ENCODE measurements at regions not wholly inside any gene's neighbourhood (a gene's known extent, or its start where the extent isn't known, plus 50 kb on each side); places are given as distances from the start of the nearest gene placed in this dataset.
"Not testable (repeated sequence)": the region's sequence is repeated elsewhere in the genome, so short reads cannot be mapped to it uniquely, and the experiment has no call there.

GRCh38 chr9:75360252-75360651 is 271.9 kb downstream of the OSTF1 start:
- Histone ChIP-seq H3K27me3 (ENCODE audit: low read depth) (no peaks in the 10 kb centered on the region), H3K4me3 (no peak overlapping the region), H3K4me1 (no peaks in the 10 kb centered on the region), H3K9me3 (replicated peaks) (peaks cover 24% of the 10 kb centered on the region), H3K36me3 (no peaks in the 10 kb centered on the region), H3K27ac (replicated peaks) (no peak overlapping the region)
- no peak for TF ChIP-seq CTCF (IDR thresholded peaks at IDR 0.05; ENCODE audit: borderline replicate concordance)
- no peak for DNase-seq
- intact Hi-C loops (cut with micrococcal nuclease) = no loop called here

DNA sequence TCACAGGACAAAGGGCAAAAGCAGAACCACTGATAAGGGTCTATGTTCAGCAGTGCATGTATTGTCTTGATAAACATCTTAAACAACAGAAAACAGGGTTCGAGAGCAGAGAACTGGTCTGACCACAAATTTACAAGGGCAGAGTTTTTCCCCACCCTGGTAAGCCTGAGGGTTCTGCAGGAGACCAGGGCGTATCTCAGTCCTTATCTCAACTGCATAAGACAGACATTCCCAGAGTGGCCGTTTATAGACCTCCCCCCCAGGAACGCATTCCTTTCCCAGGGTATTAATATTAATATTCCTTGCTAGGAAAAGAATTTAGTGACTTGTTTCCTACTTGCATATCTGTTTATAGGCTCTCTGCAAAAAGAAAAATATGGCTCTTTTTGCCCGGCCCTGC is 274.1 kb downstream of the OSTF1 start:
- intact Hi-C loops (cut with micrococcal nuclease); H3K36me3 ChIP-seq; DNase-seq; H3K4me1 ChIP-seq; H3K27ac ChIP-seq (replicated peaks); H3K4me3 ChIP-seq; H3K27me3 ChIP-seq (ENCODE audit: low read depth): not testable (repeated sequence)
- peaks cover 24% of the 10 kb centered on the region for H3K9me3 ChIP-seq (replicated peaks)

DNA sequence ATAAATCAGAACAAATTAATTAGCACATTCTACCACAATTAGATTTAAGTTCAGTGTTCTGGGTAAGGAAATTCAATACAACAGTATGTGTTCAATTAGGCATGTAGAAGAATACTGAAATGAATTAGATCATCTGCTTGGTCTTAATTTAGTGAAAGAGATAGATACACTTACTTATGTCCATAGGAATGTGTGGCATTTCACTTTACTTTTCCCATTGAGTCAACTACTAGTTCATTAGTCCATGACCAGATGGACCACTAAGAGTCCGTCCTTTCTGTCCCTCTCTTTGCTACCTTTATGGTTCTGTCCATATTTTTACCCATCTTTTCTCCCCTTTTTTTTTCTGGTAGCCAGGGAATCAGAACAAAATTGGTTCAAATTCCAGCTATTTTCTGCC is 276.9 kb downstream of the OSTF1 start:
- no peaks in the 10 kb centered on the region for H3K27me3 ChIP-seq (ENCODE audit: low read depth)
- H3K27ac ChIP-seq (replicated peaks) = no peak overlapping the region
- TF ChIP-seq CTCF (IDR thresholded peaks at IDR 0.05; ENCODE audit: borderline replicate concordance) = no peak
- no peak for DNase-seq
- no peaks in the 10 kb centered on the region for H3K4me1 ChIP-seq
- H3K9me3 ChIP-seq (replicated peaks) = peaks cover 24% of the 10 kb centered on the region
- no peaks in the 10 kb centered on the region for H3K36me3 ChIP-seq
- H3K4me3 ChIP-seq = no peak overlapping the region
- intact Hi-C loops (cut with micrococcal nuclease) = no loop called here

DNA sequence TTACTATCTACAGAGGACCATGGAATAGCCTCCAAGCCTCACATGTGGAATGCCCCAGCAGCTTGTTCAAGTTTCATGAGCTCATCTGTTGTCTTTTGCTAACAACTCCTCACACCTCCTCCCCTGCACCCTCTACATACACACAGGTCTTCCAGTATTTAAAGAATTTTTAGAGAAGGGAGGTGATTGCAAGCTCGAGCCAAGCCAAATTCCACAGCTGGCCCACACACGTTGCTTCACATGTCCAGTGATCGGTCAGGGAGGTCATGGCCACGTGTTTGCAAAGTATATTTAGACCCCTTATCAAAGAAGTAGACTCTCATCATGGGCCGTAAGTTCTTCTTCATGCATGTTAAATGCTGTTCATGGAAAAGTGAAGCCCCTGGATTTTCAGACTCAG is 281.7 kb downstream of the OSTF1 start:
- H3K4me1 ChIP-seq = no peaks in the 10 kb centered on the region
- H3K36me3 ChIP-seq = no peaks in the 10 kb centered on the region
- H3K27ac ChIP-seq (replicated peaks) = no peak overlapping the region
- H3K9me3 ChIP-seq (replicated peaks) = peaks cover 8% of the 10 kb centered on the region
- no peaks in the 10 kb centered on the region for H3K27me3 ChIP-seq (ENCODE audit: low read depth)
- TF ChIP-seq CTCF (IDR thresholded peaks at IDR 0.05; ENCODE audit: borderline replicate concordance) = no peak
- H3K4me3 ChIP-seq = no peak overlapping the region
- DNase-seq = no peak
- intact Hi-C loops (cut with micrococcal nuclease) = no loop called here

DNA sequence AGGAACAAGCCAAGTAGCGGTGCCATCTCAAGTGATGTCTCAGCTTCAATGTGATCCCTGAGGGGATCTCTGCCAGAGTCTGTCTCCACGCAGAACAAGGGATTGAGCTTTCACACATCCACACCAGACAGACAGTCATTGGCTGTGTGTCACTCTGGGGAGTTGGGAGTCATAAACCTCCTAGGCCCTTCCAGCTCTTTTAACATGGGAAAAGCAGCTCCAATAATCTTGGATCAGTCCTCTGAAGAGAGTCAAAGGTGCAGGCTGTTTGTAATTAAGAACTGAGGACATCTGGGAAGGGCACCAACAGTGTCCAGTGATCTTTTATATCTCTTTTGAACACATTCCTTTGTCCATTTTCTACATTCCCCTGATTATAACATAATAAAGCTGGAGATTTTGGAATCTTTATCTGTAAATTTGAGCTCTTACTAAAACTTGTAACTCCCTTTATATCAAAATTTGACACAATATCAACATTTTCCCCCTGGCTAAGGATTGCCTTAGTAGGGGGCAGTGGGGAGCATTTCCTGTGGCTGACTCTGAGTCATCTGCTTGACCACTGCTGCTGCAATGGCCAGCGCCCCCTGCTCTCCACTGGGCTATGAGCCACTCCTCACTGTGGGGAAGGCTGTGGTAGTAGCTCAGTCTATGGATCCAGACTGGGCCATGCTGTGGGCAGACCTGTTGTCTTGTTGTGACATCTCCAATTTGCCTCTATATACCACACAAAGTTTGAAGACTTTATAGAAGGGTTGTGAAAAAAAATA is 284.4 kb downstream of the OSTF1 start:
- TF ChIP-seq CTCF (IDR thresholded peaks at IDR 0.05; ENCODE audit: borderline replicate concordance) = no peak
- Histone ChIP-seq H3K27me3 (ENCODE audit: low read depth) (no peaks in the 10 kb centered on the region), H3K4me3 (no peak overlapping the region), H3K4me1 (no peaks in the 10 kb centered on the region), H3K36me3 (no peaks in the 10 kb centered on the region), H3K27ac (replicated peaks) (peak overlapping the region; percentile 2), H3K9me3 (replicated peaks) (peaks cover 8% of the 10 kb centered on the region)
- intact Hi-C loops (cut with micrococcal nuclease) = no loop called here
- no peak for DNase-seq

- intact Hi-C loops (cut with micrococcal nuclease) = no loop called here
- no peaks in the 10 kb centered on the region for H3K4me1 ChIP-seq
- H3K9me3 ChIP-seq (replicated peaks) = peaks cover 8% of the 10 kb centered on the region
- DNase-seq = no peak
- no peaks in the 10 kb centered on the region for H3K27me3 ChIP-seq (ENCODE audit: low read depth)
- H3K36me3 ChIP-seq = no peaks in the 10 kb centered on the region
- no peak for TF ChIP-seq CTCF (IDR thresholded peaks at IDR 0.05; ENCODE audit: borderline replicate concordance)
- H3K27ac ChIP-seq (replicated peaks) = no peak overlapping the region
- H3K4me3 ChIP-seq = no peak overlapping the region
Measured at GRCh38 chr9:75376680-75377254, 288.5 kb downstream of the OSTF1 start.

All from left ventricle myocardium inferior (tissue), 1 donor.